Coronary artery (tissue), 2 donors: ENCODE measurements at regions not wholly inside any gene's neighbourhood (a gene's known extent, or its start where the extent isn't known, plus 50 kb on each side); places are given as distances from the start of the nearest gene placed in this dataset.
"Not testable (repeated sequence)": the region's sequence is repeated elsewhere in the genome, so short reads cannot be mapped to it uniquely, and the experiment has no call there.

ENCODE experiments used
- DNase-seq: peaks from one replicate; pipeline ENCODE4 v3.0.0-alpha.2; 2017; ENCODE audit warnings: low spot score
- H3K27ac ChIP-seq, 2 donors: fragments of 200-600 bp; sonication (generic); one replicate each; pipeline ENCODE4 v1.5.1; 2016 to 2019
- H3K4me3 ChIP-seq: fragments of 200-600 bp; sonication (generic); 2 replicates; pipeline ENCODE4 v1.5.1; 2016; ENCODE audit warnings: mild to moderate bottlenecking, moderate library complexity
- CTCF ChIP-seq: fragments of 200-600 bp; sonication (generic); IDR thresholded peaks from one replicate; pipeline ENCODE4 v1.5.1; 2019; ENCODE audit warnings: antibody characterized with exemption

- H3K4me3 ChIP-seq, result no peak overlapping the region
- no peak for TF ChIP-seq CTCF
- DNase-seq, result no peak
- H3K27ac ChIP-seq, result no peak overlapping the region
Observed at GRCh38 chr14:106728611-106729010, 1202.2 kb downstream of the TMEM121 start.

GRCh38 chr14:106729551-106729950 lies 1203.2 kb downstream of the TMEM121 start:
- TF ChIP-seq CTCF, result no peak
- no peak overlapping the region for H3K27ac ChIP-seq
- DNase-seq, result no peak

GRCh38 chr14:106733771-106734170 lies 1207.4 kb downstream of the TMEM121 start:
- H3K27ac ChIP-seq, result no peak overlapping the region
- TF ChIP-seq CTCF, result no peak
- no peak for DNase-seq
- H3K4me3 ChIP-seq, result no peak overlapping the region

More at GRCh38 chr14:106729551-106729950, 1203.2 kb downstream of the TMEM121 start:
- no peak overlapping the region for H3K4me3 ChIP-seq

- no peak for TF ChIP-seq CTCF
- Histone ChIP-seq H3K4me3 (no peak overlapping the region), H3K27ac (no peak overlapping the region)
- no peak for DNase-seq
Observed at GRCh38 chr14:106737021-106737420, 1210.6 kb downstream of the TMEM121 start.

- TF ChIP-seq CTCF, result no peak
- no peak overlapping the region for H3K4me3 ChIP-seq
- no peak overlapping the region for H3K27ac ChIP-seq
- no peak for DNase-seq
Observed at GRCh38 chr14:106738075-106738474, 1211.7 kb downstream of the TMEM121 start.

GRCh38 chr14:106738598-106739258 lies 1212.3 kb downstream of the TMEM121 start:
- not testable (repeated sequence) for H3K4me3 ChIP-seq, H3K27ac ChIP-seq, DNase-seq

GRCh38 chr14:106741086-106741827 lies 1214.9 kb downstream of the TMEM121 start:
- DNase-seq, H3K27ac ChIP-seq, H3K4me3 ChIP-seq: not testable (repeated sequence)

- H3K4me3 ChIP-seq, DNase-seq, H3K27ac ChIP-seq: not testable (repeated sequence)
Observed at GRCh38 chr14:106745016-106745767, 1218.8 kb downstream of the TMEM121 start.

- not testable (repeated sequence) for DNase-seq, H3K27ac ChIP-seq, H3K4me3 ChIP-seq
Observed at GRCh38 chr14:106750089-106750488, 1223.7 kb downstream of the TMEM121 start.

- not testable (repeated sequence) for H3K4me3 ChIP-seq, DNase-seq, H3K27ac ChIP-seq
Observed at GRCh38 chr14:106753751-106754150, 1227.4 kb downstream of the TMEM121 start.

- DNase-seq, H3K27ac ChIP-seq, H3K4me3 ChIP-seq: not testable (repeated sequence)
Observed at GRCh38 chr14:106757444-106757843, 1231.1 kb downstream of the TMEM121 start.
